B cell (primary cell): ENCODE measurements at regions not wholly inside any gene's neighbourhood (a gene's known extent, or its start where the extent isn't known, plus 50 kb on each side); places are given as distances from the start of the nearest gene placed in this dataset.

Source experiments
- ATAC-seq: fragments of 200-7000 bp; cut with Tn5 transposase; one replicate; pipeline ENCODE4 v1.10.0; 2021; ENCODE audit warnings: low read depth, mild to moderate bottlenecking, moderate number of reproducible peaks, moderate library complexity
- CTCF ChIA-PET: fragments of 350-600 bp; sonication (Branson Sonifier 250); formaldehyde crosslinking; loops from one replicate; lab custom pipeline; 2021; ENCODE audit warnings: antibody characterized with exemption, inconsistent platforms; lab: Charles Lee
- POLR2A ChIA-PET: fragments of 350-600 bp; sonication (Branson Sonifier 250); formaldehyde crosslinking; loops from one replicate; lab custom pipeline; 2021; ENCODE audit warnings: antibody characterized with exemption; lab: Charles Lee
- DNase-seq: peaks from one replicate; pipeline ENCODE4 v3.0.0; 2013
- H2AFZ ChIP-seq: 2 replicates; pipeline ENCODE4 v1.6.1; 2012; ENCODE audit warnings: mild to moderate bottlenecking, low read depth, low read length; ENCODE audit not compliant: insufficient read depth, poor library complexity, severe bottlenecking
- H3K27ac ChIP-seq, 2 donors: 1 replicate in 1 of 2; 2 replicates in 1 of 2; pipeline ENCODE4 v1.5.1; 2012 to 2013; ENCODE audit warnings: low read length in 2 of 2, mild to moderate bottlenecking in 2 of 2, moderate library complexity in 1 of 2
- H3K27me3 ChIP-seq, 4 experiments: fragments of 200-600 bp in 1 of 4; sonication (generic) in 1 of 4; replicated peaks in 1 of 4; 1 replicate in 2 of 4; 2 replicates in 2 of 4; pipeline versions ENCODE4 v1.6.1 to v1.7.0; 2013 to 2016; ENCODE audit warnings: low read length in 3 of 4, mild to moderate bottlenecking in 2 of 4, mixed read lengths in 1 of 4, moderate library complexity in 1 of 4; ENCODE audit not compliant: insufficient read depth in 4 of 4, control insufficient read depth in 3 of 4; ENCODE audit errors: control extremely low read depth in 1 of 4
- H3K36me3 ChIP-seq, 2 experiments: replicated peaks in 1 of 2; 1 replicate in 1 of 2; 2 replicates in 1 of 2; pipeline versions ENCODE4 v1.6.1 to v1.7.1; 2013; ENCODE audit warnings: low read length in 1 of 2; ENCODE audit not compliant: insufficient read depth in 2 of 2, control insufficient read depth in 1 of 2; ENCODE audit errors: control extremely low read depth in 1 of 2, extremely low read depth in 1 of 2
- H3K4me1 ChIP-seq, 2 donors: fragments of 200-600 bp in 1 of 2; sonication (generic) in 1 of 2; 1 replicate in 1 of 2; 2 replicates in 1 of 2; pipeline versions ENCODE4 v1.5.1 to v1.6.1; 2013 to 2017; ENCODE audit warnings: low read length in 2 of 2; ENCODE audit not compliant: control insufficient read depth in 2 of 2, insufficient read depth in 2 of 2
- H3K4me2 ChIP-seq: replicated peaks from 2 replicates; pipeline ENCODE3; 2012; ENCODE audit warnings: mild to moderate bottlenecking, low read depth, low read length; ENCODE audit not compliant: poor library complexity, severe bottlenecking
- H3K4me3 ChIP-seq, 5 experiments: fragments of 200-600 bp in 1 of 5; sonication (generic) in 1 of 5; 1 replicate in 3 of 5; 2 replicates in 2 of 5; pipeline versions ENCODE4 v1.5.1 to v1.7.0; 2011 to 2016; ENCODE audit warnings: low read length in 4 of 5, mild to moderate bottlenecking in 4 of 5, low read depth in 2 of 5, control low read depth in 1 of 5, moderate library complexity in 1 of 5; ENCODE audit not compliant: insufficient read depth in 1 of 5; ENCODE audit errors: control extremely low read depth in 1 of 5, extremely low read depth in 1 of 5
- H3K79me2 ChIP-seq: fragments of 200-600 bp; sonication (generic); one replicate; pipeline ENCODE4 v1.6.0; 2016; ENCODE audit warnings: low read length; ENCODE audit not compliant: control insufficient read depth, insufficient read depth
- H3K9ac ChIP-seq: fragments of 200-600 bp; sonication (generic); 2 replicates; pipeline ENCODE4 v1.6.1; 2017; ENCODE audit warnings: mild to moderate bottlenecking, low read length, moderate library complexity
- H3K9me3 ChIP-seq, 3 donors: one replicate each; pipeline versions ENCODE4 v1.6.1 to v1.7.1; 2013; ENCODE audit warnings: low read length in 2 of 3; ENCODE audit not compliant: control insufficient read depth in 2 of 3, insufficient read depth in 1 of 3; ENCODE audit errors: control extremely low read depth in 1 of 3
- H4K20me1 ChIP-seq: 2 replicates; pipeline ENCODE4 v1.6.0; 2012; ENCODE audit warnings: mild to moderate bottlenecking, low read length; ENCODE audit not compliant: insufficient read depth, control insufficient read depth, poor library complexity, severe bottlenecking
- H3K27ac Mint-ChIP-seq: one replicate; pipeline ENCODE4 v1.8.0; 2021; ENCODE audit warnings: mixed read lengths
- H3K27me3 Mint-ChIP-seq: one replicate; pipeline ENCODE4 v1.8.0; 2021; ENCODE audit warnings: mixed read lengths
- H3K4me1 Mint-ChIP-seq: one replicate; pipeline ENCODE4 v1.8.0; 2021; ENCODE audit warnings: mixed read lengths
- H3K4me3 Mint-ChIP-seq: one replicate; pipeline ENCODE4 v1.8.0; 2021; ENCODE audit warnings: mixed read lengths
- H3K9me3 Mint-ChIP-seq: one replicate; pipeline ENCODE4 v1.8.0; 2022; ENCODE audit warnings: mixed read lengths; ENCODE audit not compliant: insufficient read depth
- CTCF ChIP-seq: fragments of 200-600 bp; IDR thresholded peaks from one replicate; pipeline ENCODE4 v1.8.0; 2022; ENCODE audit warnings: antibody characterized with exemption, mild to moderate bottlenecking
- EZH2 ChIP-seq: IDR thresholded peaks from 2 replicates; pipeline ENCODE4 v1.6.1; 2012; ENCODE audit warnings: borderline replicate concordance, low read depth, mild to moderate bottlenecking, moderate library complexity, low read length; ENCODE audit not compliant: insufficient read depth, poor library complexity, severe bottlenecking
- WGBS: methylation state at CpG from one replicate; pipeline ENCODE4 v1.1.5; 2013; ENCODE audit warnings: missing lambda C conversion rate; ENCODE audit not compliant: insufficient coverage; 5-methylcytosine and 5-hydroxymethylcytosine counted together
- intact Hi-C: fragments of 100-400 bp; cut with micrococcal nuclease; formaldehyde crosslinking; loops from one replicate; pipeline ENCODE4 v1.10.0; 2022

DNA sequence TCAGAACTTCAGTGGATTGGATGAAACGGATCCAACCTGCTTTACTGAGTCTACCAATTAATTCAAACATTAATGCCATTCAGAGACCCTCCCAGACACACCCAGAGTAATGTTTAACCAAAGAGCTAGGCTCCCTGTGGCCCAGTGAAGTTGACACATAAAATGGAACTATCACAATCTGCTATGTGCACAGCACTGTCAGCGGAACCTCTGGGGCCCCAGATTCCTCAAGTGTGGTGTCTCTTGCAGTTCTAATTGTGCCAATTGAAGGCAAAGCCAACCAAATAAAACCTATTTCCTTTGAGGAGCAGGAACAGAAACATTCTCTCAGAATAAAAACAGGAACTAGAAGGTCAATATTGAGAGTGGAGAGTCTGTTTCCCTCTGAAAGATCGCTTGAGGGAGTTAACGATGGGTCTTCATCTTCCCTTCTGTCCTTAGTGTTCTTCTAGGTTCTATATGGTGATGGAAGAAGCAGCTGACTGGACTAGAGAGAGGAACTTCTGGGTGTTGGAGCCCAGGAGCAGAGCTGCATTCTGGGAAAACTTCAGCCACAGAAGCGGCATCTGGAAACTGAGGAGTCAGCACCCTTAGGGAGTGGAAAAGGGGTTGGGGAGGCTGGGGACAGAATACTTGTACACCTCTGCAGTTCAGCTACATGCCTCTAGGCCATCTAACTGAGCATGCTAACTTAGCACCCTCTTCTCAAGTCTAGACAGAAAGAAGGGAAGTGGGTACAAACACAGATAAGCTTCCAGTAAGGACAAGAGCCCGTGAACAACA is 174.4 kb upstream of the FBXO11 start:
- ChIA-PET CTCF (interaction anchor here (0.6 to 2.0 kb wide), 4 partner anchors 34 to 377 kb away, joined by 3 to 5 read pairs (median 3); partner anchors contain the start of gene FBXO11), POLR2A (no interaction called here)

More for the DNA sequence above, 174.4 kb upstream of the FBXO11 start:
- WGBS, result 77% methylated on average over 6 of the region's 6 CpGs
- no peaks in the 10 kb centered on the region for H3K27me3 Mint-ChIP-seq
- Histone ChIP-seq H3K27me3 (no peaks in the 10 kb centered on the region), H2AFZ (no peak overlapping the region), H3K36me3 (no peaks in the 10 kb centered on the region), H3K4me1 (peaks cover 15 to 17% of the 10 kb centered on the region in 2 donors), H4K20me1 (no peaks in the 10 kb centered on the region), H3K9me3 (no peaks in the 10 kb centered on the region), H3K27ac (no peak overlapping the region), H3K9ac (no peak overlapping the region), H3K79me2 (no peaks in the 10 kb centered on the region), H3K4me3 (no peak overlapping the region), H3K4me2 (peak overlapping the region; percentile 16)
- intact Hi-C loops, result no loop called here
- DNase-seq, result peak; percentile 11
- H3K4me3 Mint-ChIP-seq, result no peak overlapping the region
- no peak overlapping the region for H3K27ac Mint-ChIP-seq
- ATAC-seq, result no peak
- peaks cover 12% of the 10 kb centered on the region for H3K4me1 Mint-ChIP-seq
- H3K9me3 Mint-ChIP-seq, result no peaks in the 10 kb centered on the region
- TF ChIP-seq CTCF (no peak), EZH2 (no peak)
